ENCODE measurements at regions not wholly inside any gene's neighbourhood (a gene's known extent, or its start where the extent isn't known, plus 50 kb on each side); places are given as distances from the start of the nearest gene placed in this dataset.
"Not testable (repeated sequence)": the region's sequence is repeated elsewhere in the genome, so short reads cannot be mapped to it uniquely, and the experiment has no call there.

DNA sequence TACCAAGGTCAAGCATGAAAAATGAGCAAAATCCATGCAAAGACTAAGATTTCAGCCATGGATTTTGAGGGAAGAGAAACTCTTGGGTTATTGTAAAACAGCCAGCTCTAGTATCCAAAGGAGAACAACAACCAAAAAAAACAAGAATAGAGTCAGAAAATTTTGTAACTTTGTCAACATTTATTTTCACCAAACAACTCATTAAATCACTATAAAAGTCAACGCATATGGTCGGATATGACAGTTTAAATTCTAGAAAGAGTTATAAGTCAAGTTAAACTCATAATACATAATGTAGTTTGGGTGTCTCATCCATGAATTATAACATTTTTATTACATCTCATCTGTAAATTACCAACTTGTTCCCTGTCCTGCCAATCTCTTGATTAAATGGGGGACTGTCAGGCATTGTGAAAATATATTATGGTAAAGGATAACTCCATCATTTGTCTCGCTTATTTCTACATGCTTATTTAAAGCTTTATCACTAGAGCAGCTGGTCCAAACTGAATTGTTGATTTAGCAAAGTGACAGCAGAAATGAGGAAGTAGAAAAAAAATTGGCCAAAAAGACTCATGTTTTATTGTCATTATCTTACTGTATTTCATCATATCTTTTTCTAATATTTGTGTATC, 224.8 kb upstream of the NOCT start:
- no peak for DNase-seq

DNA sequence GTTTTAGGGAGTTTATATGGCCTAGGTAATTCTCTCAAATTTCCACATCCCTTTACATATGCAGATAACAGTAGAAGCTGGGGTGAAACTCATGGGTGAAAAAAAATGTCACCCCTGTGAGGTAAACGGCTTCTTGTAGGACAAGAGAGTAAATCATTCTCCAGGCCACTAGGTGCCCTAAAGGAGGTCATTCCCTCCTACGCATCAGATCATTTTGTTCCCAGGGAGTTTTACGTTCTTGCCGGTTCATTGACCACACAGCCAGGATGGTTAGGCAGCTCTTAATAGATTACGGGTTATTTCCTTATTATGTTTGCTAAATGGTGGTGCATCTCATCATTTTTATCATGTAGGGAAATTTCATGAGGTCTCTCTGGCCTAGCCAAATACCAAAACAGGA, 225.8 kb upstream of the NOCT start:
- no peak for DNase-seq

DNA sequence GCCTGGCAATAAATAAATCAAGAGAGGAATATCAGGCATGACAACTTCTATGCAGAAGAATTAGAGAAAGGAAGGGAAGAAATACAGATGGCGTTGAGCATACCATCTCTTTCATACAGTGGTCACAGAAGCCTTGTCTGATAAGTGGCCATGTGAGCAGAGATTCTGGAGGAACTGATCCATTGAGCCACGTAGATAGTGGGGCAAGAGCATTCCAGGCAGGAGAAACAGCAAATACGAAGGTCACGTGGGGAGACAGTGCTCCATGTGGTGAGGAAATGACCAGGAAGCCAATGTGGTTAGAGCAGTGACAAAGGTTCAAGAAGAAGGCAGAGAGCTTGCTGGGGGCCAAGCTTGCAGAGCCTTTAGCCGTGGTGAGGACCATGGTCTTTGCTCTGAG, 226.7 kb upstream of the NOCT start:
- DNase-seq: no peak

DNA sequence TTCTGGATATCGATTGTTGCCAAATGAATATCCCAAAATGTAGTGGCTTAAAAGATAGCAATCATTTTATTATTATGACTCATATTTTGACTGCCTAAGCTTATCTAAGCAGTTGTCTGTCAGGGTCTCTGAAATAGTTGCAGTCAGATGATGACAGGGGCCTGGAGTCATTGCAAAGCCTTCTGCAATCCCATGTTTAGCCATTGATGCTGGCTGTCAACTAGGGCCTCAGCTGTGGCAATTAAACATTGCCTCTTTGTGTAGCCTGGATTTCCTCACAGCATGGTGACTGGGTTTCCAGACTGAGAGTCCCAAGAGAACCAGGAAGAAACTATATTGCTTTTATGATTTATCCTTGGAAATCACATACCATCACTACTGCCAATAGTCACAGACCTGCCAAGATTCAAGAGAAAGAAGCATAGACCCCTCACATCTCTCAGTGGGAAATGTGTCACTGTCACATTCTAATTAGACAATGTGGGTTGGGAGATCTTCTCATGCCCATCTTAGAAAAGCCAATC, 227.3 kb upstream of the NOCT start:
- no peak for DNase-seq

DNA sequence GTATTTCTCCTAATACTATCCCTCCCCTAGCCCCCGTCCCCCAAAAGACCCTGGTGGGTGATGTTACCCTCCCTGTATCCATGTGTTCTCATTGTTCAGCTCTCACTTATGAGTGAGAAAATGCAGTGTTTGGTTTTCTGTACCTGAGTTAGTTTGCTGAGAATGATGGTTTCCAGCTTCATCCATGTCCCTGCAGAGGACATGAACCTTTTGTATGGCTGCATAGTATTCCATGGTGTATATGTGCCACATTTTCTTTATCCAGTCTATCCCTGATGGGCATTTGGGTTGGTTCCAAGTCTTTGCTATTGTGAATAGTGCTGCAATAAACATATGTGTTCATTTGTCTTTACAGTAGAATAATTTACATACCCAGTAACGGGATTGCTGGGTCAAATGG, 235.8 kb upstream of the NOCT start:
- DNase-seq: not testable (repeated sequence)

DNA sequence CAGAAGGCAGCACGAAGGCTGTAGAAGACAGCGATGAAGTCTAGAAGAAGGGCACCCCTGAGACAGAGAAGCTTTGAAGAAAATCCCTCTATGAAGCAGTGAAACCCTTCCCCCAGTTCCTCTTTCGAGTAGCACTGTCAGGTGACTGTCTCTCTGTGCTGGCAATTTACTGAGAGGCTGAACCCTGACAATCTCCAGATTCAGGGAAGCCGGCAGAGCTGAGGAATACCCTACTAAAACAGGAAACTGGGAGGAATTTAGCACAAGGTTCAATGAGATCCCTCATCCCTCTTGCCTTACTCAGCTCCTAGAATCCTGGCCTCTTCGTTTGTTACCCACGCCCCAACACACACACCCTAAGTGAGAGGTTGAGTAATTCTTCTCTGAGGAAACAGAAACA, 239.7 kb upstream of the NOCT start:
- DNase-seq: no peak

DNA sequence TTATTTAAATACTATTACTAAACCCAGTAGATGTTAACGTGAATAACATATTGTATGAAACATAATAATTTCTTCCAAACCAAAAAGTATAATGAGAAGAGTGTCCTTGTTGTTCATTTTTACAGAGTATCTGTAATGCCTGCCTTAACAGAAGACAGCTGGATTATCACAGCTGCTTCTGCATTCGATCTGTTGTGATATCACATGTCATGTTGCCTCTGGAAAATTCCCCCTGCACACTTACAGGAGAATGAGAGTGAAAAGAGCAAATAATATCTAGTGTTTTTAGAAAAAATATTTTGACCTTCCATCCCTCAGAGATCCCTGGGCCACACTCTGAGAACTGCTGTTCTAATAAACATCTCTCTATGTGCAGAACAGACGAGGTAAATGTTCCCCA, 240.1 kb upstream of the NOCT start:
- no peak for DNase-seq

DNA sequence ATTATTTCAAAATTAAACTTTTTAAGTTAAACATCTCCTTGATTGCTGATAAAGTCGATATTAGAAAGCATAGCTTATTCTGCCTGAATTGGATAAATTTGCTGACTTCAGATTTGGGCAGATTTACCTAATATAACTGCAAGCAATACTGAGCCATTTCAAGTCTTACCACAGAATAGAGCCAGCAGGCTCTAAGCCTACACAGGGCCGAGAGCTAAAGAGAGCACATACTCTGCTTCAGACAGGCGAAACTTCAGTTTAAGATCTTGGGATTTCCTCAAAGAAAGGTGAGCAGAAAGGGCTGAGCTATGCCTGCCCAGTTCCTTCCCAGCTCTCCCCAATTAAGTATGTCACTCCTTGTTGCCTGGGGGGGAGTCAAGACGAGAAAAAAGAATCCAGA, 240.6 kb upstream of the NOCT start:
- no peak for DNase-seq

DNA sequence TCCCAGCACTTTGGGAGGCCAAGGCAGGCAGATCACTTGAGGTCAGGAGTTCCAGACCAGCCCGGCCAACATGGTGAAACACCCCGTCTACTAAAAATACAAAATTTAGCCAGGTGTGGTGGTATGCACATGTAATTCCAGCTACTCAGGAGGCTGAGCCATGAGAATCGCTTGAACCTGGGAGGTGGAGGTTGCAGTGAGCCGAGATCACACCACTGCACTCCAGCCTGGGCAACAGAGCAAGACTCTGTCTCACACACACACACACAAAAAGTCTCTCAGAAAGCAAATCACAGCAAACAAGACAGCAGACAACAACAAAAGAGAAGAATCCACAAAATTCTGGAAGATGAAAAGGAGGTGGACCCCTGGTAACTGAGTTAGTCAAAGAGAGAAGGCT, 241.5 kb upstream of the NOCT start:
- not testable (repeated sequence) for DNase-seq

DNA sequence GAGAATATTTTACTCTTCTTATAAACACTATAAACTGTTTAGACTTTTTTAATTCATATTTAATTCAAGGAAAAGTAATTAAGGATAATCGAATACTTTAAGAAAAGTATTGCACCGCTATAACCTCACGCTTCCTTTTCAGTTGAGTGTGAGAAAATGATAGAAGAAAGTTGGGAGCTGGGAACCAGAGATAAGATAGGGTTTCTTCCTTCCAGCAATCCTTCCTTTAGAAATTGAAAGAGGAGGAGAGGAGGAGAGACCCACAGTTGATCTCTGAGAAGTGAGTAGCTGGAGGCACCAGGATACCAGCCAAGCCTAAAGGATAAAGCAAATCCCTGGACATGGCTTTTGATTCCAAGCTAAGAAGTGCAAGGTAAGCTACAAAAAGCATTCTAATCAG, 242.3 kb upstream of the NOCT start:
- DNase-seq: no peak

DNA sequence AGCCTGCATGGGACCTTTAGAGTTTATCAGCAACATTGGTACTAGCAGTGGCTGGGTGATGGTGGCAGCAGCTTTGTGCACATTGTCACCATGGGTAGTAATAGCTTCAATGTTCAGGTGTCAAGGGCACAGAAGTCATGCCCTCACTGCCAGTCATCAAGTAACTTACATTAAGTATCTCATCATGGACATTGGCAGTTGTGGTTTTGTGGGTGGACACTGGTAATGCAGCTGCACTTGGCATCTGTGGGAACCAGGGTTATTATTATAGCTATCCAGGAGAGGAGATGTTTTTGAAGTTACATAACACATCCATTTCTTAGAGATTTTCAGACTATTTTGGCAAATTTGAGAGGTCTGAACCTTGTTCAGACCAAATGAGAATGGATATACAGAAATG, 243.2 kb upstream of the NOCT start:
- no peak for DNase-seq

DNA sequence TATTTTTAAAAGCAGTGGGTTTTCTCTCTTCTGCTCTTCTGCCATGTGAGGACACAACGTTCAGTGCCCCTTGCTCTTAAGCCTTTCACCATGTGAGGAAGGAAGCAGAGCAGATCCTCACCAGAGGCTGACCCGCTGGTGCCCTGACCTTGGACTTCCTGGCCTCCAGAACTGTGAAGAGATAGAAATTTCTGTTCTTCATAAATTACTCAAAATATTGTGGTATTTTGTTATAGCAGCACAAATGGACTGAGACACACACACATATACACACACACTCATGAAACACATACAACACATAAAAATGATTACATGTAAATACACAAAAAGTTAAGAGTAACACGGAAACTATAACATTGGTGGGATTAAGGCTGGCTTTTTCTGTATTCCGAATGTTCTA, 244.8 kb upstream of the NOCT start:
- no peak for DNase-seq

DNA sequence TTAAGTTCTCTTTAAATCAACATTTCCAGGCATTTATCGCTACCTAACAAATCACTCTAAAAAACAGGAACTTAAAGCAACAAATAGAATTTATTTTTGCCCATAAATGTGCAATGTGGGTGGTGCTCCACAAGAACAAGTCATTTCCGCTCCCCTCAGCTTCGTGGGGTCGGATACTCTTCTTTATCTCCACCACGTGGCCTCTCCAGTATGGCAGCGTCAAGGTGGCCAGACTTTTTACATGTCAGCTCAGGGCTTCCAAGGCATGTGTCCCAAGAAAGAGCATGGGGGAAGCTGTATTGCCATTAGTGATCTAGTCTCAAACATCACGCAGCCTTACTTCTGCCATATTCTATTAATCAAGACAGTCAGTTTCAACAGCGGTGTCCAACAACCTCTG, 249.2 kb upstream of the NOCT start:
- DNase-seq: no peak

DNA sequence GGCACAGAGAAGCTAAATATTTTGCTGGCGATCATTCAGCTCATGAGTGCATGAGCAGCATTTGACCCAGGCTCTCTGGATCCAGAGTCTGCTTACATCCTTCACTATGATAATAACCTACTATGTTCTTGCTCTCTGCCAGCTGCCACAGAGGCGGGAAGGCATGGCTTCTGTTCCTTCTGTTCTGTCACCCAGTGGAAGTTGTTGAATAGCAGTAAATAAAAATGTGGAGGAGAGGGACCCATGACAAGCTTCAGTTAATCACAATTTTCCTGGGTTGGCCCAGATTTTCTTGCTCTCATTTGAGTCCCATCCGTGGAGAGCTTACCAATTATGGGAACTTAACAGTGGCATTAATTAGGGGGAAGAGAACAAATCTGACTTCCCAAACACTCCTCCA, 250.1 kb upstream of the NOCT start:
- DNase-seq: no peak

DNA sequence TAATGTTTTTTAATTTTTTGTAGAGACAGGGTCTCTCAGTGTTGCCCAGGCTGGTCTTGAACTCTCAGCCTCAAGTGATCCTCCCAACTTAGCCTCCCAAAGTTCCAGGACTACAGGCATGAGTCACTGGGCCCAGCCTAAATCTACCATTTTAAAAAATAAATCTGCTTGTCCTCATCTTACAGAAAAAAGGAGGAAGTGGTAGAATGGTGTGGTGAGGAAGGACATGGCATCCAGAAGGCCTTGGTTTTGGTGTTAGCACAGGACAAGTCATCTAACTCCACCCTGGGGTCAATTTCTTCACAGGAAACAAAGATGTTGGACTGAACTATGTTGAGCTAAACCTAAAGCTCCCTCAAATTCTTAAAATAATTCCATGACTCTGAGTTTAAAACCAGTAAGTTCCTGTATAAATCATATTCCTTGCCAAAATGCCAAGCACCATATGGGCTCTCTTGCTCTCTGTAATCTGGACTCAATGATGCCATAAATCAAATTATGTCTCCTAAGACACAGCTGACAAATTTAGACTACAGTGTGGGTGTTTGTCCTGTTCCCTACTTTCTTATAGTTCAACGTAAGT, 253.9 kb upstream of the NOCT start:
- no peak for DNase-seq

DNA sequence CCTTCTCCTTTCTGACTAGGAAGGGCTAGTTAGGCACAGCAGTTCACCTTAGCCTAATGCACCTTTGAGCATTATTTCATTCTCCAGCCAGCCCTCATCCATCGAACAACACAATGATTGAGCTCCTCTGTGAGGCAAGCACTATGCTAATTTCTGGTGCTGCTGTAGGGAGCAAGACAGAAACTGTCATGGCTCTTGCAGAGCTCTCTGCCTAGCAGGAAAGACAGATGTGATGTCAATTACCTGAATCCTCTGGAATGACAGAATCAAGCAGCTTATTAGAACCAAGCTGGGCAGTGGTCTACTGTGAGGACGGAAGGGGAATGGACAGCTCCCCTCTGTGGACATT, 256.1 kb upstream of the NOCT start:
- DNase-seq: no peak

DNA sequence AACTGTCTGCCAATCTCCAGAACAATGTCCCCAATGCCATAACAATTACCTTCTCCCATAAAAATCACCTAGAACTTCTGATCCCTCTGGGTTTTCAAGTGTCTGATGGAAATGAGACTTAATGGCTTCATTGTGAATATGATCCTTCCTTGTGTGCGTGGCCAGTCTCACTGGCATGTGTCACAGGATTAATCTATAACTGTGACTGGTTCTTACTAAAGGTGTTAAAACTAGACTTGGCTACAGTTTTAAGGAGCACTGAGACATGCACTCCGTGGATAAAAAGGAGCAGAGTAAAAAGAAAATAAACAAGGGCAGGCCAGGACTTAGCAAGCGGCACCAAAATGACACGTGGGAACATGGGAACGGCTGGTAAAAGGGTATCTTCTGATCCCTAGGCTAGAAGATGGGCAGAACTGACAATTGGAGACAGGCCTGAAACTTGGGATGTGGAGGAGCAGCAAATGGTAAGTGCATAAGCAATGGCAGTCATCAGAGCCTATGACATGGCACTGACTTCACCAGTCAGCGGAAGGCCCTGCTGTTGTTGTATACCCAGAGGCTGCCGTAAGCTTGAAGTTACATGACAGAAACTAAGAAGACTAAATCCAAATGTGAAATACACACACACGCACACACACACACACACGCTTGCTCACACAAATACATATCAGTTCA, 256.6 kb upstream of the NOCT start:
- no peak for DNase-seq

DNA sequence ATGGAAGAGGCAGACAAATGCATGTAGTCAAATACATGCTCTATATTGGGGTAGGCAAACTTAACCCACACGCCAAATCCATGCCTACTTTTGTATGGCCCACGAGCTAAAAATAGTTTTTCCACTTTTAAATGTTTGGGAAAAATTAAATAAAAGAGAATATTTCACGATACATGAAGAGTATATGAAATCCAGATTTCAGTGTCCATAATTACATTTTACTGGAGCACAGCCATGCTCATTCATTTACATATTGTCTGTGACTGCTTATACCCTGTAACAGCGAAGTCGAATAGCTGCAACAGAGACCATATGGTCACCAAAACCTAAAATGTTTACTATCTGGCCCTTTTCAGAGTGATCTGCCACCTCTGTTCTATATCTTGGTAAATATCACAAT, 257.4 kb upstream of the NOCT start:
- no peak for DNase-seq

DNA sequence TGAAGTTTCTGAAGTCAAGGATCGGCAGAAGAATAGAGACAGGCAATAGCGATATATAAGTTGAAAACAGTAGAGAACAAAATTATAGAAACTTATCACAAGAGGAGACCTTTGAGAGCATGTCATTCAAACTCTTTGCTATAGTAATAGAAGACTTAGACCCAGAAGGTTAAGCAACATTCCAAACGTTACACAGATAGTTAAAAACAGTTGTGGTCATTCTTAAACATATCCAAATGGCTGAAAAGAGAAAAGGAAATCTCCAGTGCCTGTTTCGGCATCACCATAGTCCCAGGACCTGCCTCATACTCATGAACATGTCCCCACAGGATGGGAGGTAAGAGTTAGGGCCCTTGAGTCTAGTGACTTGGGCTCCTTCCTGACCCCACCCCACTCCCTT, 258.1 kb upstream of the NOCT start:
- no peak for DNase-seq

DNA sequence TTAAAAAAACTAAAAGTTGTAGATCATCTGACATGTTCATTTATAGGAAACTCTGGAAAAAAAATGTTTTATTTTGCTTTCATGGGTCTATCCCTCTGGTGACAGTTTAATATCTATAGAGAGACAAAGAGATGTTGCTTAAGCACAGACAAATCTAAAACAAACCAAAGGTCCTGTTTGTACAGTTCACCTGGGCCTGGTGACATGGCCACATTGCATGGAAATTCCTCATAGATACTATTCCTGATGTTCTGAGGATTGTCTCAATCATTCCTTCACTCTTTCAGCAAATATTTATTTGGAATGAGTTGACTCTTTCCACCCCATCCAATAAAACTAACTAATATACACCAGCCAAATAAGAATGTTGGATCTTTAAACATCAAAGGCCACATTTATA, 259.1 kb upstream of the NOCT start:
- DNase-seq: no peak

DNA sequence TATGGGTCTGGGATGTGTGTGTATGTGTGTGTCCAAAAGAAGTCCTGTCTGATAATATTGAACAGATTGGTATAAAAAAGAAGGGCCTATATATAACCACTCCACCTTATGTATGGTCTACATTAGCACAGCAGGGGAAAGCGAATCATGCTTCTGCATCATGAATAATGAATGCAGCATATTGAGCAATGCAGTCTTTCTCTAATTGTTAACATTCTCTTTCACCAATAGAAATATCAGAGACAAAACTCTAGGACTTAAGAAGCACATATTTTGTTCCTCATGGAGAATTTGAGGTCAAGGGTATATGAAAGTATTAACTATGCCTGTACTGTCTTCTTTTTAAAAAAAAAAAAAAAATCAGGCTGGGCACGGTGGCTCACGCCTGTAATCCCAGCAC, 264.3 kb upstream of the NOCT start:
- DNase-seq: no peak

DNA sequence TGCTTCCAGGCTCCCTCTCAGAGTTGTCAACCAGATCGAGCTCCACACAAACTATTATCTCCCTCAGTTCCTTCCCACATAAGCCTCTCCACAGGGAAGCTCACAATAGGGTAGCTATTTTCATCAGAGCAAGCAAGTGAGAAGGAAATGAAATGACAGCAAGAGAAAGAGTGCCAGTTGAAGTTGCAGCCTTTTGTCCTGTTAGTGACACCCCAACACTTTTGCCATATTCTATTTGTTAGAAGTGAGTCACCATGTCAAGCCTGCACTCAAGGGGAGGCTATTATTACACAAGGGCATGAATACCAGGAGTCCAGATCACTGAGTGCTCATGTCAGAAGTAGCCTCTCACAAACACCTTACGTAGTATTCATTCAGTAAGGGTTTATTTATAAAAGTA, 266.3 kb upstream of the NOCT start:
- DNase-seq: no peak

DNA sequence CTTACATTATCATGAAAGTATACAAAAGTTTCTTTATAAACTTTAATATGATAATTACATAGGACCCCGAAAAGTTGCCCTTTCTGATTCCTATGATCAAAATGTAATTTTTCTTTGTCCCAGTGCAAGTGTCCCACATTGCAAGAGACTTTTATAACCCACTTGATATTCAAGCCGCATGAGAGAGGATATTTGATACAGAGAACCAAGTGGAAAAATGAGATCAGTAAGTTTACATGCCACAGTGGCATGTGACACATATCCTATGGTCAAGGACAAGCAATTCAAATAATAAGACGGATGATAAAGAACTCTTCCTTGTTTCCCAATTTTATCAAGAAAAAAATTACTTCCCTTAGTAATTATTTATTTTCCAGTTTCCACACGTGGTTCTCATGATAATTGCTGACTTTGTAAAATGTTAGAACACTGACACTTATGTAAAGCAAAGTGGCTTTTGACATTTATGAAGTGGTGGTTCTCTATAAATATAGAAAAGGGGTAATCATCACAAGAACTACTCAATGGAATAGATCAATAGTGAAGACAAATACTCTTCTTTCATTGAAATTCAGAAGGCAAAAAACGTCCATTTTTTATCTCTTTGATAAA, 273.7 kb upstream of the NOCT start:
- no peak for DNase-seq

All from activated T-cell treated with anti-CD3 and anti-CD28 coated beads for 4 hours (primary cell).